Cardiac muscle cell (in vitro differentiated cells and primary cell): ENCODE measurements at regions not wholly inside any gene's neighbourhood (a gene's known extent, or its start where the extent isn't known, plus 50 kb on each side); places are given as distances from the start of the nearest gene placed in this dataset.

Experiments
- DNase-seq, 2 donors: peaks; one replicate each; pipeline versions ENCODE4 v3.0.0 to v3.0.0-alpha.2; 2010 to 2017; ENCODE audit warnings: low read depth in 1 of 2, low spot score in 1 of 2
- H3K27ac ChIP-seq: fragments of 200-600 bp; sonication (generic); 2 replicates; pipeline ENCODE4 v1.5.1; 2016
- H3K27me3 ChIP-seq: fragments of 200-600 bp; sonication (generic); 2 replicates; pipeline ENCODE4 v1.6.0; 2016; ENCODE audit warnings: control low read depth
- H3K36me3 ChIP-seq: fragments of 200-600 bp; sonication (generic); 2 replicates; pipeline ENCODE4 v1.5.1; 2016; ENCODE audit warnings: control low read depth
- H3K4me1 ChIP-seq: fragments of 200-600 bp; sonication (generic); 2 replicates; pipeline ENCODE4 v1.8.1; 2017; ENCODE audit warnings: low read depth, mild to moderate bottlenecking, mixed run types
- H3K4me3 ChIP-seq: fragments of 200-600 bp; sonication (generic); 2 replicates; pipeline ENCODE4 v1.5.1; 2016; ENCODE audit warnings: mild to moderate bottlenecking
- H3K9me3 ChIP-seq: fragments of 200-600 bp; sonication (generic); 2 replicates; pipeline ENCODE4 v1.5.1; 2017; ENCODE audit warnings: low read depth, mild to moderate bottlenecking, control low read depth
- CTCF ChIP-seq: IDR thresholded peaks from 2 replicates; pipeline ENCODE4 v1.5.1; 2012; ENCODE audit warnings: low read depth, mild to moderate bottlenecking, low read length

DNA sequence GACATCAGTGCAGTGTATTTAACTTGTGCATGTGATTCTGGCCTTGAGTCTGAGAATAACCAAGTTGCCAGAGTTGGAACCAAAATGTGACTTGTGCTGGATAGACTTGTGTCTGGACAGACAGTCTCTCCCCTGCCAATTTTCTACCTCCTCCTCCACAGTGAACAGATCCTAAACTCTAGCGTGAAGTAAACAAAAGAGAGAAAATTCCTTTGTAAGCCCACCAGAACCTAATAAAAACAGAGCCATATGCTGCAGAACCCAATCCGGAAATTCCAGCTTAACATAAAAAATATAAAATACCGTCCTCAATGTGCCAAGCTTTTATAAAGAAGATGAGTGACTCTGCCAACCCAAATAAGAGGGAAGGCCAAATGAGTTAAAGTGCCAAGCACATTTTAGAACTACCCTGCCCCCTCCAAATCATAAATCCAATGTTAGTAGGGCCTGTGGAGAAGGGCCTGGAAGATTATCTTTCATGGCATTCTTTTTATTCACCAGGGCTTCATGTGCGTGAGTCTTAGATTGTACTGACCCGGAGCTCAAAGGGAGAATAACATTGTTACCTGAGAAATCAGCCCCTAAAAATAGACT is 344.6 kb upstream of the PROK2 start:
- Histone ChIP-seq H3K9me3 (no peaks in the 10 kb centered on the region), H3K36me3 (no peaks in the 10 kb centered on the region), H3K4me1 (no peaks in the 10 kb centered on the region), H3K27ac (no peak overlapping the region), H3K4me3 (no peak overlapping the region), H3K27me3 (no peaks in the 10 kb centered on the region)
- peak in 1 of 2 donors; percentile 48 for DNase-seq
- TF ChIP-seq CTCF, result no peak

DNA sequence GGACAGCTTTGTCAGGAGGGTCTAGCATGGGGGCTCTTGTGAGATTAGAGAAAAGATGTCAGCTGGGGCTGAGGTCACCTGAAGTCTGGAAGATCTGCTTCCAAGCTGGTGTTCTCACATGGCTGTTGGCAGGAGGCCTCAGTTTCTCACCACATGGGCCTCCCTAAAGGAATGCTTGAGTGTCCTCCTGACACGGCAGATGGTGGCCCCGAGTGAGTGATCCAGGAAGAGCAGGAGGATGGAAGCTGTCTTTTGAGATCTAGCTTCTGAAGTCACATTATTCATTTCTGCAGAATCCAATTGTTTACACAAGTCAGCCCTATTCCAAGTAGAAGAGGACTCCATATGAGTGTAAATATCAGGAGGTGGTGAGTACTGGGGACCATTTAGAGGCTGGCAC is 344.0 kb upstream of the PROK2 start:
- Histone ChIP-seq H3K27ac (no peak overlapping the region), H3K4me1 (no peaks in the 10 kb centered on the region), H3K36me3 (no peaks in the 10 kb centered on the region), H3K27me3 (no peaks in the 10 kb centered on the region), H3K4me3 (no peak overlapping the region), H3K9me3 (no peaks in the 10 kb centered on the region)
- DNase-seq, result no peak
- TF ChIP-seq CTCF, result no peak

- Histone ChIP-seq H3K4me3 (no peak overlapping the region), H3K9me3 (no peaks in the 10 kb centered on the region), H3K4me1 (no peaks in the 10 kb centered on the region), H3K27ac (no peak overlapping the region), H3K27me3 (no peaks in the 10 kb centered on the region), H3K36me3 (no peaks in the 10 kb centered on the region)
- DNase-seq, result peak in 1 of 2 donors; percentile 36
- no peak for TF ChIP-seq CTCF
Measured at GRCh38 chr3:72127844-72128243, 342.9 kb upstream of the PROK2 start.

- Histone ChIP-seq H3K36me3 (no peaks in the 10 kb centered on the region), H3K27ac (no peak overlapping the region), H3K4me1 (peaks cover under 1% of the 10 kb centered on the region), H3K4me3 (no peak overlapping the region), H3K9me3 (no peaks in the 10 kb centered on the region), H3K27me3 (no peaks in the 10 kb centered on the region)
- no peak for DNase-seq
- no peak for TF ChIP-seq CTCF
Measured at GRCh38 chr3:72127224-72127612, 342.3 kb upstream of the PROK2 start.

DNA sequence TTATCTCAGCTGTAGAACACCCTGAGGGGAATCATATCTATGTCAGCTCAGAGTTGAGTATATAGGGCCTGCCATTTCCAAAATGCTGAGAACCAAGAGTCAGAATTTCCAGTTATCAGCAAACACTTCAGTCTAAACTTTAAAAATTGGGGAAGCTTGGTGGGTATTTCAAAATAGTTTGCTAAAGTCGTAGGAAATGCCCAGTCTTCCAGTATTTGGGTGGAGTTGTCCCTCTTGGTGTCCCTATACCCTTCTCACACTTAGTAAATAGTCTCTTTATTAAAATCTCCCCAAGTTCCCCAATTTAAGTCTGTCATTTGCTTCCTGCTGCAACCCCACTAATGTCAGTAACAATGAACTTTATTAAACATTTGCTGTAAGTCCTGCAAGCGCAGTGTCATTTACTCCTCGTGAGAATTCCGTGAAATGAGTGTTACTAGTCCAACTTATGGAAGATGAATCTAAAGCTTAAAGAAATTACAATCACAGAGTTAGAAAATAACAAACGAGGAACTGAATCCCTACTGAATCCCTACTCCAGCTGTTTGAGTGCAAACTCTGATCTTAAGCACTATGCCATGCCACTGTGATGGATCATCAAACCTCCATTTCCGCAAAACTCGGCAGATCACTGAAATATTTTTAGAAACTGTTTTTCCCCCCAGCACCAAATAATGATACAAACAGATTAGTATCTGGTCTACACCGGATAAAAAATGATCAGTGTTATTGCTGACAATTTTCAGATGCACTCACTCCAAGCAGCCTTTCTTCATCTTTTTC is 341.7 kb upstream of the PROK2 start:
- DNase-seq, result no peak
- TF ChIP-seq CTCF, result no peak
- no peaks in the 10 kb centered on the region for H3K27me3 ChIP-seq
- H3K36me3 ChIP-seq, result no peaks in the 10 kb centered on the region
- no peak overlapping the region for H3K27ac ChIP-seq
- no peak overlapping the region for H3K4me3 ChIP-seq
- no peaks in the 10 kb centered on the region for H3K9me3 ChIP-seq
- peaks cover 6% of the 10 kb centered on the region for H3K4me1 ChIP-seq
